Endothelial cell of umbilical vein (primary cell): ENCODE measurements at regions not wholly inside any gene's neighbourhood (a gene's known extent, or its start where the extent isn't known, plus 50 kb on each side); places are given as distances from the start of the nearest gene placed in this dataset.

ENCODE experiments used
- BruUV-seq: library from RNA; stranded (reverse); fragments of 400-500 nt; replicated peaks from 2 replicates; lab custom pipeline; 2021; lab: Mats Ljungman, UMichigan
- CTCF ChIA-PET: fragments of 300-600, 350-600 bp; sonication (Branson Sonifier 250); formaldehyde crosslinking; loops from one replicate; lab custom pipeline; 2021; ENCODE audit warnings: antibody characterized with exemption, inconsistent platforms; lab: Charles Lee
- POLR2A ChIA-PET: fragments of 300-600, 350-600 bp; sonication (Branson Sonifier 250); formaldehyde crosslinking; loops from one replicate; lab custom pipeline; 2021; ENCODE audit warnings: antibody characterized with exemption, inconsistent platforms; lab: Charles Lee
- DNase-seq: peaks from one replicate; pipeline ENCODE4 v3.0.0-alpha.2; 2011; ENCODE audit warnings: low read depth, low spot score
- FAIRE-seq: peaks from 2 replicates; lab custom pipeline; 2011; peaks lifted over from hg19 to GRCh38; lab: Jason Lieb, UNC
- H2AFZ ChIP-seq: 2 replicates; pipeline ENCODE4 v1.6.0; 2012; ENCODE audit warnings: low read depth, low read length, control low read depth, inconsistent platforms
- H3K27ac ChIP-seq: 2 replicates; pipeline ENCODE4 v1.5.1; 2011; ENCODE audit warnings: low read depth, mild to moderate bottlenecking, control low read depth, low read length, moderate library complexity; ENCODE audit not compliant: insufficient read depth
- H3K27me3 ChIP-seq, 2 experiments: 2 replicates each; pipeline versions ENCODE4 v1.6.0 to v1.6.1; 2011; ENCODE audit warnings: low read length in 2 of 2, mixed read lengths in 1 of 2; ENCODE audit not compliant: control insufficient read depth in 2 of 2, insufficient read depth in 2 of 2
- H3K36me3 ChIP-seq, 2 experiments: 2 replicates in 1 of 2; 3 replicates in 1 of 2; pipeline ENCODE4 v1.5.1; 2011; ENCODE audit warnings: low read length in 2 of 2, mild to moderate bottlenecking in 1 of 2, moderate library complexity in 1 of 2; ENCODE audit not compliant: control insufficient read depth in 2 of 2, insufficient read depth in 2 of 2; ENCODE audit errors: extremely low read depth in 1 of 2
- H3K4me1 ChIP-seq: 3 replicates; pipeline ENCODE4 v1.5.1; 2011; ENCODE audit warnings: mild to moderate bottlenecking, low read length; ENCODE audit not compliant: control insufficient read depth, insufficient read depth; ENCODE audit errors: extremely low read depth
- H3K4me2 ChIP-seq: 2 replicates; pipeline ENCODE4 v1.6.1; 2011; ENCODE audit warnings: low read length, control low read depth, mixed read lengths; ENCODE audit not compliant: insufficient read depth
- H3K4me3 ChIP-seq, 3 experiments: fragments of 200-600 bp in 1 of 3; sonication (generic), shearing (Covaris generic) in 1 of 3; replicated peaks in 1 of 3; 2 replicates each; pipeline ENCODE4 v1.5.1; 2011 to 2016; ENCODE audit warnings: control low read depth in 3 of 3, low read length in 3 of 3, mild to moderate bottlenecking in 2 of 3, inconsistent platforms in 1 of 3, low read depth in 1 of 3, moderate library complexity in 1 of 3; ENCODE audit not compliant: insufficient read depth in 1 of 3
- H3K79me2 ChIP-seq: 2 replicates; pipeline ENCODE4 v1.6.0; 2012; ENCODE audit warnings: low read length, inconsistent platforms; ENCODE audit not compliant: control insufficient read depth, insufficient read depth
- H3K9ac ChIP-seq: replicated peaks from 2 replicates; pipeline ENCODE3; 2011; ENCODE audit warnings: low read length, control low read depth; ENCODE audit not compliant: insufficient read depth; ENCODE audit errors: extremely low read depth
- H3K9me1 ChIP-seq: replicated peaks from 3 replicates; pipeline ENCODE4 v1.6.0; 2011; ENCODE audit warnings: mild to moderate bottlenecking, low read length; ENCODE audit not compliant: control insufficient read depth, insufficient read depth; ENCODE audit errors: extremely low read depth
- H3K9me3 ChIP-seq: replicated peaks from 2 replicates; pipeline ENCODE4 v1.5.1; 2012; ENCODE audit warnings: low read length, inconsistent platforms; ENCODE audit not compliant: control insufficient read depth, insufficient read depth
- H4K20me1 ChIP-seq: replicated peaks from 2 replicates; pipeline ENCODE3; 2011; ENCODE audit warnings: mild to moderate bottlenecking, low read length; ENCODE audit not compliant: control insufficient read depth, insufficient read depth; ENCODE audit errors: extremely low read depth
- CTCF ChIP-seq, 2 donors: IDR thresholded peaks; 1 replicate in 1 of 2; 2 replicates in 1 of 2; pipeline ENCODE4 v1.5.1; 2011; ENCODE audit warnings: low read length in 2 of 2, mild to moderate bottlenecking in 2 of 2, moderate library complexity in 2 of 2, control low read depth in 1 of 2, inconsistent platforms in 1 of 2, low read depth in 1 of 2; ENCODE audit not compliant: insufficient read depth in 1 of 2; ENCODE audit errors: extremely low read depth in 1 of 2
- GATA2 ChIP-seq: IDR thresholded peaks from 2 replicates; pipeline ENCODE4 v1.7.0; 2011; ENCODE audit warnings: low read depth, mild to moderate bottlenecking, moderate library complexity, mixed read lengths, low read length; ENCODE audit not compliant: insufficient read length, insufficient read depth
- JUN ChIP-seq: IDR thresholded peaks from 2 replicates; pipeline ENCODE4 v1.6.1; 2011; ENCODE audit warnings: borderline replicate concordance, low read depth; ENCODE audit not compliant: insufficient read length, insufficient read depth
- MYC ChIP-seq: IDR thresholded peaks from one replicate; pipeline ENCODE4 v1.6.1; 2011; ENCODE audit warnings: mild to moderate bottlenecking, low read depth, low read length
- POLR2A ChIP-seq: IDR thresholded peaks from 2 replicates; pipeline ENCODE4 v1.6.1; 2012; ENCODE audit warnings: low read depth, mild to moderate bottlenecking, control low read depth, low read length
- POLR2AphosphoS5 ChIP-seq: IDR thresholded peaks from 2 replicates; pipeline ENCODE4 v1.6.1; 2012; ENCODE audit warnings: low read depth, mild to moderate bottlenecking, control low read depth, low read length, moderate library complexity; ENCODE audit not compliant: insufficient read depth
- dilution Hi-C: fragments of 300-500 bp; cut with MboI; formaldehyde crosslinking; loops from one replicate; pipeline ENCODE4 v1.15.0; 2019; ENCODE audit warnings: low sequenced_read_pairs; ENCODE audit not compliant: extremely low pct_ligation_motif_present
- intact Hi-C: fragments of 100-400 bp; cut with micrococcal nuclease; formaldehyde crosslinking; loops from one replicate; pipeline ENCODE4 v1.10.0; 2022

DNA sequence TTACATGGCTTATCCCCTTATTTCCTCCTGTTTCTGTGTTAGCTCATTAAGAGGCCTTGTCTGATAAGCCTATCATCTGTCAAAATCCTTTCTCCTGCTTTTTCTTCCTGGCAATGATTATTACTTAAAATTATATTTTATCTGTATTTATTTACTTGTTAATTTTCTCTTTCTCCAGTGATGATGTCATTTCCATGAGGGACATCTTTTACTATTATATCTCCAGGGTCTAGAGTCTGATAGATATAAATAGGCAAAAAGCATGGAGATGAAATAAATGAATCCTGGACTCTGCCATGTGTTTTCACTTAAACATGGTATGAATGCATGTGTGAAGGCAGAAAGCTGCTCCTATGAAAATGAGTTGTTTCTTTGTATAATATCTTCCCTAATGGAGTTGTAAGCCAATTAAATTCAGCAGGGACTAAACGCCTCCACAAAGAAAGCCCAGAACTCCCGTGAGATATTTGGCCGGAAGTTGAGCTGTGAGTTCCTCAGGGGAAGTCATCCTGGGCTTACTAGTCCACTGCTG lies 375.2 kb downstream of the TUSC7 start:
- no peaks in the 10 kb centered on the region for H3K36me3 ChIP-seq
- H3K79me2 ChIP-seq: no peaks in the 10 kb centered on the region
- no peaks in the 10 kb centered on the region for H3K4me1 ChIP-seq
- peak; percentile 18 for FAIRE-seq
- no peaks in the 10 kb centered on the region for H3K9me1 ChIP-seq
- no peak overlapping the region for H3K27ac ChIP-seq
- TF ChIP-seq CTCF (IDR thresholded peaks at IDR 0.05; ENCODE audit: extremely low read depth in 1 of 2, insufficient read depth in 1 of 2, low read depth in 1 of 2, low read length in 2 of 2) (no peak), POLR2A (no peak), MYC (no peak), GATA2 (no peak), POLR2AphosphoS5 (no peak)
- no peak overlapping the region for H3K9ac ChIP-seq
- intact Hi-C loops (no loop called here), dilution Hi-C loops (no loop called here)
- H3K27me3 ChIP-seq: no peaks in the 10 kb centered on the region
- no peaks in the 10 kb centered on the region for H3K9me3 ChIP-seq
- H4K20me1 ChIP-seq: no peaks in the 10 kb centered on the region
- no TSS peak for BruUV-seq
- no peak overlapping the region for H3K4me3 ChIP-seq
- CTCF ChIA-PET: interaction anchor here (1.1 kb wide), 1 partner anchor 26 kb away, joined by 3 read pairs; no protein-coding TSS in a partner anchor
- no peak for DNase-seq
- H2AFZ ChIP-seq: peak overlapping the region; percentile 50
- no peak overlapping the region for H3K4me2 ChIP-seq
- POLR2A ChIA-PET: no interaction called here

DNA sequence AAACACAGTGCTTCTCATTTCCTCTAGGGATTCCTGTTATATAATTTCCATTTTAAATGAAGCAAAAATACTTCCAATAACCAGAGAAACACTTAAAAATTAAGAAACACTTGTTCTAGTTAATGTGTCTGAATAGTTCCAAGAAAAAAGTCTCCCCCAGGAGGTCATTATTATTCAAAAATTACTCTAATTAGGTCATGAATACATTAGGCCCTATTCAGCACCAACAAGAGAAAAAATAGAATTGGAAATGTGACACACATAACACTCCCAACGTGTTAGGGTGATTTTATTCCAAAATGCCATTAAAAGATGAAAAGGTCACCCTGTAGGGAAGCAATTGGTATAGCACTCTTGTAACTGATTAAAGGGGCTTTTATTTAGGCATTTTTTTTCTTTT lies 382.1 kb downstream of the TUSC7 start:
- Histone ChIP-seq H3K36me3 (no peaks in the 10 kb centered on the region), H4K20me1 (no peaks in the 10 kb centered on the region), H3K4me3 (no peak overlapping the region), H3K9me3 (no peaks in the 10 kb centered on the region), H2AFZ (no peak overlapping the region), H3K27ac (no peak overlapping the region), H3K4me1 (peaks cover 8% of the 10 kb centered on the region), H3K9ac (no peak overlapping the region), H3K27me3 (no peaks in the 10 kb centered on the region), H3K79me2 (no peaks in the 10 kb centered on the region), H3K9me1 (no peaks in the 10 kb centered on the region), H3K4me2 (no peak overlapping the region)
- no peak for DNase-seq
- intact Hi-C loops (no loop called here), dilution Hi-C loops (no loop called here)
- ChIA-PET CTCF (interaction anchor here (1.4 kb wide), 1 partner anchor 11 kb away, joined by 3 read pairs; no protein-coding TSS in a partner anchor), POLR2A (no interaction called here)
- BruUV-seq: no TSS peak
- no peak for FAIRE-seq
- TF ChIP-seq MYC (no peak), POLR2AphosphoS5 (no peak), JUN (no peak)
